GM19452 (cell line): ENCODE measurements at regions not wholly inside any gene's neighbourhood (a gene's known extent, or its start where the extent isn't known, plus 50 kb on each side); places are given as distances from the start of the nearest gene placed in this dataset.

Source experiments
- ATAC-seq: cut with Tn5 transposase; IDR thresholded peaks from one replicate; pipeline ENCODE4 v1.9.1; 2021; ENCODE audit not compliant: unreplicated experiment

- ATAC-seq: no peak
These were observed 300.5 kb downstream of the SPRY2 start for GRCh38 chr13:80040196-80040980.

- ATAC-seq: no peak
These were observed 301.9 kb downstream of the SPRY2 start for GRCh38 chr13:80039000-80039399.

GRCh38 chr13:80038371-80038770, 302.6 kb downstream of the SPRY2 start:
- no peak for ATAC-seq

GRCh38 chr13:80037505-80037888, 303.4 kb downstream of the SPRY2 start:
- ATAC-seq: peak; percentile 52

GRCh38 chr13:80036845-80037504, 304.0 kb downstream of the SPRY2 start:
- peak; percentile 65 for ATAC-seq

GRCh38 chr13:80035096-80035495, 305.8 kb downstream of the SPRY2 start:
- no peak for ATAC-seq

GRCh38 chr13:80033951-80034350, 307.0 kb downstream of the SPRY2 start:
- no peak for ATAC-seq

GRCh38 chr13:80033286-80033685, 307.6 kb downstream of the SPRY2 start:
- ATAC-seq: no peak

GRCh38 chr13:80030491-80030890, 310.4 kb downstream of the SPRY2 start:
- ATAC-seq: peak; percentile 56

- ATAC-seq: no peak
These were observed 311.8 kb downstream of the SPRY2 start for GRCh38 chr13:80029170-80029569.

- ATAC-seq: no peak
These were observed 318.8 kb downstream of the SPRY2 start for GRCh38 chr13:80022146-80022545.

- no peak for ATAC-seq
These were observed 328.7 kb downstream of the SPRY2 start for GRCh38 chr13:80012251-80012650.

GRCh38 chr13:80011448-80012212, 329.3 kb downstream of the SPRY2 start:
- no peak for ATAC-seq

GRCh38 chr13:80010846-80011245, 330.1 kb downstream of the SPRY2 start:
- no peak for ATAC-seq

GRCh38 chr13:80010286-80010831, 330.6 kb downstream of the SPRY2 start:
- ATAC-seq: no peak

GRCh38 chr13:80009760-80010159, 331.2 kb downstream of the SPRY2 start:
- ATAC-seq: no peak

- no peak for ATAC-seq
These were observed 334.0 kb downstream of the SPRY2 start for GRCh38 chr13:80006940-80007339.

- ATAC-seq: no peak
These were observed 339.4 kb downstream of the SPRY2 start for GRCh38 chr13:80001510-80001842.

- no peak for ATAC-seq
These were observed 340.0 kb downstream of the SPRY2 start for GRCh38 chr13:80000684-80001509.

GRCh38 chr13:79999601-80000000, 341.3 kb downstream of the SPRY2 start:
- no peak for ATAC-seq

- no peak for ATAC-seq
These were observed 342.5 kb downstream of the SPRY2 start for GRCh38 chr13:79998381-79998880.
